ENCODE measurements at regions not wholly inside any gene's neighbourhood (a gene's known extent, or its start where the extent isn't known, plus 50 kb on each side); places are given as distances from the start of the nearest gene placed in this dataset.

GRCh38 chrX:79259073-79259689 lies 108.0 kb downstream of the ITM2A start:
- TF ChIP-seq POLR2AphosphoS5 (IDR thresholded peaks at IDR 0.05), result peak in 1 of 3 donors; percentile 64
- TF ChIP-seq CTCF (IDR thresholded peaks at IDR 0.05 in 8 of 11, conservative IDR thresholded peaks at IDR 0.05 in 3 of 11), result no peak

Data from spleen (tissue), 7 donors.